Neural cell (in vitro differentiated cells): ENCODE measurements at regions not wholly inside any gene's neighbourhood (a gene's known extent, or its start where the extent isn't known, plus 50 kb on each side); places are given as distances from the start of the nearest gene placed in this dataset.

Experiments used
- CTCF ChIP-seq: fragments of 450-650 bp; IDR thresholded peaks from 2 replicates; pipeline ENCODE4 v1.5.1; 2014; ENCODE audit warnings: antibody characterized with exemption, mild to moderate bottlenecking, moderate library complexity; ENCODE audit not compliant: poor library complexity, severe bottlenecking
- EP300 ChIP-seq: fragments of 450-650 bp; conservative IDR thresholded peaks from 2 replicates; pipeline ENCODE4 v1.6.1; 2014; ENCODE audit warnings: antibody characterized with exemption, mild to moderate bottlenecking, moderate library complexity; ENCODE audit not compliant: poor library complexity, severe bottlenecking
- EZH2 ChIP-seq: fragments of 200-600, 300-800 bp; shearing (Covaris generic), sonication (generic); IDR thresholded peaks from 2 replicates; pipeline ENCODE4 v1.6.1; 2014; ENCODE audit warnings: antibody characterized with exemption, low read length, borderline replicate concordance, mild to moderate bottlenecking; ENCODE audit not compliant: insufficient read depth, poor library complexity, severe bottlenecking
- REST ChIP-seq: IDR thresholded peaks from 2 replicates; pipeline ENCODE4 v1.6.1; 2012; ENCODE audit warnings: borderline replicate concordance

GRCh38 chr11:69931994-69932910, 113.0 kb upstream of the FGF3 start:
- TF ChIP-seq REST (no peak), EZH2 (no peak), CTCF (no peak), EP300 (no peak)
